Inferior parietal cortex (tissue), 1 donor: ENCODE measurements at regions not wholly inside any gene's neighbourhood (a gene's known extent, or its start where the extent isn't known, plus 50 kb on each side); places are given as distances from the start of the nearest gene placed in this dataset.

Source experiments
- DNase-seq: peaks from one replicate; pipeline ENCODE4 v3.0.0-alpha.2; 2016; ENCODE audit errors: extremely low spot score

DNA sequence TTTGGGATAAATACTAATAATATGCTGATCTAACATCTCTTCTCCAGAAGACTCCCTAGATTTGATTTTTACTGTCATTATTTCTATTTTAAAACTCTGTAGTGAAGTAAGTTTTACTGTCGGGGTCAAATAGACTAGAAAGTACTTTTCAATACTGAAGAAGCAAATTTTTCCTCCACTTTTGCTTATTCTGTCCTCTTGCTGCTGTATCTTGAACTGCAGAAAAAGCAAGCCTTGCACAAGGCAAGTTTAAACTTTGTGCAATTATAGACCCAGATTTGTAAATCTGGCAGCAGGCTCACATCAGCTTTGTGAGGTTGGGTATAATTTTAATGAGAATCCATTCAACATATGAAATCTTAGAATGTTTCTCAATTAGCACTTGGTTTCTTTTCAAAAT, 151.1 kb upstream of the ETS2 start:
- no peak for DNase-seq

DNA sequence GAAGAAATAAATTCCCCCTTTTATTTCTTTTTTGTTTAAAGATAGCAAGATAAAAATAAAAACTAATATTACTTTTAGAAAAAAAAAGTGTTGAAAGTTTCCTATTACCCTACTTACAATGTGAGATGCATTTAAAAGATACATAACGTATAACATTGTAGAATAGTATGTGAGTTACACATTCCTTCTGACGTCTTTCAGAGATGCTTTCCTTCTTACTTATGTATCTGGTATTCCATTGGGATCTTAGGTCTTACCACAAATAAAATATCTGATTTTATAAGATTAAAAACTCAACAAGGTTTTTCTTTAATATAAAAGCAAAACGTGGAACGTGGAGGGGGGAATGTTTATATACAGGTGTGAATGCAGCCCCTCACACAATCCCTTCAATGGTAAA, 147.2 kb upstream of the ETS2 start:
- DNase-seq: no peak

DNA sequence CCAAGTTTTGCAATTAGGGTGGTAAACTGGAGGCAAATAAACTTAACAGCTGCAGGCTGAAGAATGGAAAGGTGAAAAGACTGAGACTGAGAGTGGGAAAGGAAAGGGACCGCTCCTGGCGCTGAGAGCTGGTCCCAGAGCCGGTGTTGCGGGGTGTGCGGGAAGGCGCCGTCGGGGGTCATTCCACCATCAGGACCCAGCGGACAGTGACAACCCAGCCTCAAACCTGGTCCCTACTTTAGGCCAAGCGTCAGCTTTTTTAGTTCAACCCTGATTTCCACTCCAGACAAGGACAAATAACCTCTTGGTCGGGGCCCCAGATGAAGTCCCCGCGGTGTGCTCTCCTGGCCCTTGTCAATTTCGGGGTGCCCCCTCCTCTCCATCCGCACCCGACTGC, 145.8 kb upstream of the ETS2 start:
- no peak for DNase-seq

DNA sequence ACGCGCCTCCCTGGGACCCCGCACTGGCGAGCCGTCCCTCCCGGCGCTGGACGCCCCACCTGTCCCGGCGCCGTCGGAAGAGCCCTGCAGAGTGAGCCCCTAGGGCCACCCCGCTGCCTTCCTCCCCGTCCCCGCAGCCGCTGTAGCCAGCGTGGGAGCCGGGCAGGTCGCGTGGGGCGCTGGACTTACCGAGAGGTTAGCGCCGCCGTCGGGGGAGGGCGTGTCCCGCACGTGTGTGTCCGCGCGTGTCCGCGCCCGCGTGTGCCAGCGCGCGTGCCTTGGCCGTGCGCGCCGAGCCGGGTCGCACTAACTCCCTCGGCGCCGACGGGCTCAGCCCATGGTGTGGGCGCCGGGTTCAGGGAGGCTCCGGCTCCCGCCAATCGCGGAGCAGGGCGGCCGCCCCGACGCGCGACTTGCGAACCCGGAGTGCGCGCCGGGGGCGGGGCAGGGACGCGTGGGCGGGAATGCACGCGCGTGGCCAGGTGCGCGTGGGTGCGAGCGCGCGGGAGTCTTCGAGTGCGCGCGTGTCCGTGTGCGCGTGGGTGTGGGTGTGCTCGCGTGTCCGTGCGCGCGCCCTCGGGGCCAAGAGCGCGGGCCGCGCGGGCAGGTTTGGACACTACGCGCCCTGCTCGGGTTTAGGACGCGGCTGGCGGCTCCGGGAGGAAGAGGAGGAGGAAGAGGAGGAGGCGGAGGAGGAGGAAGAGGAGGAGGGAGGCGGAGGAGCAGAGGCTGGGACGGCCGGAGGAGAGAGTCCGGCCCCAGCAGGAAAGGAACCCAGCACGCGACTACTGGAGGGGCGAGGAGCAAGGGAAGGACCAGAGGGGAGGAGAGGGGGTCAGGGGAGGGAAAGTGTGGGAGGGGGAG, 145.2 kb upstream of the ETS2 start:
- no peak for DNase-seq

DNA sequence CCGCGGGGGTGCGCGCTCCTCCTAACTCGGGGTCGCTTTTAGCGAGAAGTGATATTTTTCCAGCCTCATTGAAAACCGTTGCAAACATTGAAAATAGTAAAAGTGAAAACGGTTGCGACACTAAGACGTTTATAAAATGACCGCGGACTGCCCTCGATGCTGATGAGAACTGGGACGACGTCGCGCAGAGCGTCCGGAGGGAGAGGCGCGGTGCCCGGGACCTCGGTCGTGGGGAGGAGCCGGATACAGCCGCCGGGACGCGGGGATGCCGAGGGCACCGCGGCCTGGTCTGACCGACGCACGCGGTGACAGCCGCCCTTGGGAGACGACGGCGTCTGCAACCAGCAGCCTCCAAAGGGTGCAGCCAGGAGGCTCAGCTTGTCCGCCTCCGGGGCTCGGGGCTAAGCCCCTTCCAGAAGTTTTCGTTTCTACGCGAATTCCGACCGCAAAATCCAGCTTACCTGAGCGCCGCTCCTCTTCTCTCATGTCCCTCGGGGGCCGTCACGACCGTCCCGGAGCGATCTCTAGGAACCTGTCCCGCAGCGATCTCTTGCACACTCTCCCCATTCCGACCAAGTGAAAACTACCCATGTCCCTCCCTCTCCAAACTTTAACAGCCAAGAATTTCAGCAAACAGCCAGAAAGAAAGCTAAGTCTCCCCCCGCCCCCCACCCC, 144.4 kb upstream of the ETS2 start:
- DNase-seq: no peak

DNA sequence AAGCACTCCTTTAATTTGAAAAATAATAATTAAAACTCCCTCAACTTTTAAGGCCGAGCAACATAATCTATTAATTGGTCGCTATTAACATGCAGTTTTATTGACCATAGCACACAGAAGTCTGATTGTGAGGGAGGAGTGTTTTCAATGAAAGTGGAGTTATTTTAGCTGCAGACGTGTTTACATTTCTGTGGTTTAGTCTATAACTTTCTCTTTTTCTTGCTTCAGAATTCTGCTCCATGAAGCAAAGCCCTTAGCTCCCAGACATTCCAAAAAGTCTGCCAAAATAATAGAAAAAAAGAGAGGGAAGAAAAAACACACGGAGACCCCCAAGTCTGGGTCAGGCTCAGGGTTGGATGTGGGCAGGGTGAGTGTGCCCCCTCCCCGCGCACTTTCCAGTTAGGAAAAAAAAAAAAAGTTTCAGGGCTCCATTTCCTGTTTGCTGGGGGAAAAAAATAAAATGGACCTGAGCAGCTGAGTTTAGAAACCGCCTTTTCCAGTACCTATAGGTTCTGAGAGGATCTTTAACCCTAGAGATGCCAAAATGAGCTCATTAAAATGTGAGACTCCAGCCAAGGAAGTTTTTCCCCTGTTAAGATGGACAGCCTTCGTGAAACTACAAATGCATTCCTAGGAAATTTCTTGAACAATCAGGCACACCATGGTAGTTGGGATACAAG, 143.7 kb upstream of the ETS2 start:
- no peak for DNase-seq

DNA sequence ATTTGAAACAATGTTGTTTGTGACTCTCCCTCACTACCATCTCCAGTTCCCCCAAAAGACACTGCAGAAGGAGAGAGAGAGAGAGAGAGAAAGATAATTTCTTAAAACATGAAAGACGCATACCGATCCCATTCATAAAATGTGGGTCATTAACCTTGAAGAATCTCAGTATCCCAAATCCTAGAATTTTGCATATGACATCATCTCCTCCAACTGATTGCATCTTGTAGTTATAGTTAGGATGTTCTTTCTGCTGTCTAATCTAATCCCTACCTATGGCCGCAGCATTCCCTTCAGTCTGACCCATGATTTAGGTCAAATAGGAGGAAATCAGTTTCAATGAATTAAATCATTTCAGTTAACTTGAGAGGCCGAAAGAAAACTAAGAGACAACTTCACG, 142.4 kb upstream of the ETS2 start:
- DNase-seq: no peak

DNA sequence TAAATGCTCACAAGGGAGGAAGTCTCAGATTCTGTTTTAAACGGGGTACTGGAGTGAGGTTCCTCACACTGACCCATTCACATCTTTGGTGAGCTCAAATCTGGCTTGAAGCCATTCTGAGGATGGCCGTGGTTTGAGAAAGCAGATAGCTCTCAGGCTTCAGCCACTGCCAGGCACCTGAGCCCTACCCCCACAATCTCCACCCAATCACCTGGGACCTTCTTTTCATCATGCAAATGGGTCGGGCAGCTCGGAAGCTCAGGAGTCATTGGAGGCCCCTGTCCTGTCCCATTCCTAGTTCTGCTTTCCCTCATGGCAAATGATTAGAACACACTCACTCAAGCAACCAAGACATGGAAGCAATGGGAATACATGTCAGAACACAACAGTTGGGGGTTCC, 141.4 kb upstream of the ETS2 start:
- DNase-seq: no peak

DNA sequence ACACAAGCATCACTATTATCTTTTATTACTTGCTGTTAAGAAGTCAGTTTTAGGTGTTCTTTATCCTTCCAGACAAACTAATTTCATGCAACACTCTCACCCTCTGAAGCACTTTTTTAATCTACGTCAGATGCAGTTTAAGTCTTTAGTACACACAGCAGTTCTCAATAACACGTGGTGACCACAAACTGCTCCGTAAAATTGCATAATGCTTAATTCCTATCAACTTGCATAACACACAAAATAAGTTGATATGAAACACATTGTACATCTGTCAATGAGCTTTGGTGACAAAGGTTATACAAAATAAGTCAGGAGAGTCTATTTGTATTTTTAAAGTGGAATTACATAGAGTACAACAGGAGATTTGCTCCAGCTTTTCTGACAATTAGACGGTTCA, 140.9 kb upstream of the ETS2 start:
- DNase-seq: no peak

DNA sequence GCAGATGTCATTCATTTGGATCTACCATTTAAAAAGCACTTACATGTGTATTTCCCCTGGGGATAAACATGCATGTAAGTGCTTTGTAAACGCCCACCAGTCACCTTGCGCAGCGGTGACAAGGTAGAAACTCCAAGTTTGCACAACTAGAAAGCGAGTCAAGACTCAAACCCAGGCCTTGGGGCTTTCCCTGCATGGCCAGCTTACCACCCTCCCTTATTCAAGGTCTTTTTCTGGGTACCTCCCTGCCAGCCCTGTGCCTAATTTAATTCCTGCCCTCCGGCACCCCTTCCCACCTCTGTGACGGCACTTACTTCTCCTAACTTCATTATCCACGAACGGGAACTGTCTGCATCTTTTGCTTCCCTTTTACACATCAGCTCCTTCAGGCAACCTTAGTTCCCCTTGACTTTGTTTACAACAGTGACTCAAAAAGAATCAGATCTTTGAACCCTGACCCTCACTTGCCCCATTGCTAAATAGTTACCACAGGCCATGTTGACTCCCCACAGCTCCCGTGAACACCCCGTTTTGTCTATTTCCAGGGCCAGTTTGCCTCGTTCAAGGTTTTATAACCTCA, 138.3 kb upstream of the ETS2 start:
- no peak for DNase-seq

DNA sequence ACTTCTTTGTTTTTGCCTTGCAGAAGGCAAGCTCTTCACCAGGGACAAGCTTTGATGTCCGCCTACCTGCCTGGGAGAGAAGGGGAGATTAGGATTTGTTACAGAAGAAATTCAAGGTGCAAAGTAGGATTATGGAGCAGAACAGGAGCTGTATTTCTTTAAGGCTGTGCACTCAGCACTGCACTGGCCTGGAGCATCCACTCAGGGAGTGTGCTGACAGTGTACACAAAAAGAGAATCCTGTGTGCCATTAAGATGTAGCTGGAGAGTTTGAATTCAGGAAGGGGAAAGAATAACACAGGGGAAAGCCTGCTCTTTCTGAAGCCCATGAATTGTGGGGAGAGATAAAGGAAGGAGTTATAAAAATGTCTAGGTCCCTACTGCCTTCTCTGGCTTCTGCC, 137.7 kb upstream of the ETS2 start:
- no peak for DNase-seq

DNA sequence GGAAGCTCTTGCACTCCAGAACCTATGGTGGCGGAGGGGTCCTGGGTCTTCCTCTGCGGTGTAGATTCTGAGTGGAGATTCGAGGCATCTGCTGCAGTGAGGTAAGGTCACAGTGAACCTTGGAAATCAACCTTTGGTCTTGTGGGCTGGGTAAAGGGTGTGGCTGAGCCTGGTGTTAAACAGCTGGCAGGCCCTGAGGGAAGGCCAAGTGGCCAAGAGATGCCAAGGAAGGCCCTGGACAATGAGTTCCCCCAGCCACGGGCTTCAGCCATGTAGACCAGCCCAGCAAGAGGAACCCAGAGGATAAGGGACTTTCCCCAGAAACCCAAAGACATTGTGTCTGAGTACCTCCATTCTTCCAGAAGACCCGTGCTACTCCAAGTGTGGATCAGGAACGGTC, 137.2 kb upstream of the ETS2 start:
- DNase-seq: no peak

DNA sequence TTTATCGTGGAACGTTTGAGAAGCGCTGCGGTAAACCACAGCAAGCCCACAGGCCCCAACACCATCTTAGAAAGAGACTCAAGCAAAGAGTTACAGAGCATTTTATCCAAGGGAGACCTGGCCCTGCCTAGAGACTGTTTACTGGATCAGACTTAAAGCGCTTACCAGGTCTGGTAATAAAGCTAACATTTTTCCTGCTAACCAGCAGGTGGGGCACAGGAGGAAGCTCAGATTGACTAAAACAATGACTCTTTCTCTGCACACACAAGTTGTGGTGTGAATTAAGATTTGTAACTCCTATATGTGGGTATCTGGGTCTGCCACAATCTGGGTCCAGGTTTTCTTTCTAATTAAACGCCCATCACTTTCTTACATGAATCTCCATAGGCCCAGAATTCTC, 136.5 kb upstream of the ETS2 start:
- DNase-seq: no peak

DNA sequence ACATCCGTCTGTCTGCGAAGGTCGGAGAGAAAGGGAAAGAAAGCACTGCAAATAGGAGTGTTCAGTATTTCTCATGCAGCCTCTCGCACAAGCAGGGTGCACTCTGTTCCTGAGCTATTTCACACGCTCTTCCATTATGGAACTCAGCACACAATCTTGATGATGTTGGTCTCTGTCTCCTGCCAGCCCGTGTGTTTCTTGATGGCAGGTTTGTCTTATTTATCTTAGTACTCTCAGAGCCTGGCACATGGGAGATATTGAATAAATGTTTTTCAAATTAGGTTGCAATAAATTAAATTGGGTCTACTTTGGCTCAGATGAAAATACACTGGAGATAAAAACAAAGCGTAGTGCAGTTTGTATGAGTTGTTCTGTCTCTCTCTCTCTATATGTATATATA, 134.9 kb upstream of the ETS2 start:
- DNase-seq: no peak

DNA sequence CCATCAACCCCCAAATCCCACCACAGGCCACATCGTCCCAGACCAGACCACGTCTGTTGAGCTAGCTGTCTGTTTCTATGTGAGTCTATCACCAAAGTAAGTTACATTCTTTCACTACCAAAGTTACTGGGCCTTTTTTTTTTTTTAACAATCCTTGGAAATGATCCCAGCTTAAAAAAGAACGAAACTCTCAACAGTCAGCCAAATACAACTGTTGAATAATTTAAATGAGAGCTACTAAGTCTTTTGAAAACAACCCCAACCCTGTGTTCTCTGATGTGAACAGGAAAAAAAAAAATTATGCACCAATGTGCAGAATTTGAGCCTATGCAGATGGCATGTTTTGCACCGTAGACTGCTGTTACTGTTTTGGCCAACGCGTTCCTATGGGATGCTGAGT, 134.0 kb upstream of the ETS2 start:
- no peak for DNase-seq

DNA sequence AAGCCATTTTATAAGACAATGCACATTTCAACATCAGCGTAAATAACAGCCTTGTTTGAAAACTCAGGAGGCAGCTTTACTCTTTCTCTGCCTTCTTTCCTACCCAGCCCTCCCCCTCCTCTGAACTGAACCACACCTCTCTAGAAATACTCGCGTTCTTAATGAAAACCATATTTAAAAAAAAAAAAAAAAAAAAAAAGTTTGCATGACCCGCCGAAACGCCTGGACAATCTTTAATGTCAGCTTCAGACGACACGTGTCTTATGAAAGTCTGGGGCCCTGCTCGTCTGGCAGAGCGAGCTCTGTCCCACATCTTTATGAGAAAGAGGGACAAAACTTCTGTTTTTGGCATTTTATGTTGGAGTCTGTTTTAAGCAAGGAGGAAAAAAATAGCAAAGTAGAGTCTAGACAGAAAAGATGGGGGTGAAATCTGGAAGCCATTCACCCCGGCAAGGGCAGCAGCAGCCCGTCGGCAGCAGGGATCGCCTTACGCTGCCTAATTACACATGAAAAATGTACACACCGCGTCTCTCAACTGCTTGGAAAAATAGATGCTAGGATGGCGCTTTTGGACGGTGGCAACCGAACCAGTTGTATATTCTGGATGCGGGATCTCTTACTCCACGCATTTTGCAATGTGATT, 130.4 kb upstream of the ETS2 start:
- no peak for DNase-seq

DNA sequence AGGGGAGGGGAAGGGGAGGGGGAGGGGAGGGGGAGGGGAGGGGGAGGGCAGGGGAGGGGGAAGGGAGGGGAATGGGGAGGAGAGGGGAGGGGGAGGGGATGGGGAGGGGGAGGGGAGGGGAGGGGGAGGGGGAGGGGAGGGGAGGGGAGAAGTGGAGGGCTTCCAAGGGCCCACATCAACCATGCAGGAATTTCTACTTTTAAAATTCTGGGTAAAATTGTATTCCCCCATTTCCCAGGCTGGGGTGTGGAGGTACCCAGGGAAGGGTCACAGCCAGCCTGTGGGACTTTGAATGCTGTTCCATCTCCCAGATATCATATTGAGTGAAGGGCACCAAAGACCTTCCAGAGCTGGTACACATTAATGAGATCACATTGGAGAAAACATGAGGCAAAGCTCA, 126.9 kb upstream of the ETS2 start:
- DNase-seq: no peak

DNA sequence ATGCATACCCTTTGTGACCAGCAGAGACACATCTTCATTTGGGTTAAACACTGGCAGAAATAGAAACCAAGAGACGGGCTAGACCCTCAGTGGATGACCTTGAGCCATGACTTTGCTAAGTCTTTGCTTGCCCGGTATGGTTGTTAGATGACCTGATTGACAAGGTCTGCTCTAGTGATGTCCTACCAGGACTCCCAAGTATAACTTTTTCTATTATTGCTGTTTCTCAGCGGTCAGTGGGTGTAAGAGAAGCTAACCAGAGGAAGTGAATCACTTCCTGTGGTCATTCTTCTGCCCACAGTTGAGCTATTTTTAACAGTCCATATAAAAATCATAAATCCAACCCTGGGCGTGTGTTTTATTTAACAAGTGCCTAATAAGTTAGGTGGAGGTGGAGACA, 126.2 kb upstream of the ETS2 start:
- DNase-seq: no peak

DNA sequence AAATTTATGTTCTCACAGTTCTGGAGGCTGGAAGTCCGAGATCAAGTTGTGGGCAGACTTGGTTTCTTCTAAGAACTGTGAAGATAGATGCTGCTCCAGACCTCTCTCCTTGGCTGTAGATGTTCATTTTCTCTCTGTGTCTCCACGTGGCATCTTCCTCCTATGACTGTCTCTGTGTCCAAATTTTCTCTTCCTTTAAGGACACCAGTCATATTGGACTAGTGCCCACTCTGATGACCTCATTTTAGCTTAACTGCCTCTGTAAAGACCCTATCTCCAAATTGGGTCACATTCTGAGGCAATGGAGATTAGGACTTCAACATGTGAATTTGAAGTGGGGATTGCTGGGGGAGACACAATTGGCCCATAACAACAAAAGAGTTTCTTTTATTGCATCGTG, 125.3 kb upstream of the ETS2 start:
- DNase-seq: no peak

DNA sequence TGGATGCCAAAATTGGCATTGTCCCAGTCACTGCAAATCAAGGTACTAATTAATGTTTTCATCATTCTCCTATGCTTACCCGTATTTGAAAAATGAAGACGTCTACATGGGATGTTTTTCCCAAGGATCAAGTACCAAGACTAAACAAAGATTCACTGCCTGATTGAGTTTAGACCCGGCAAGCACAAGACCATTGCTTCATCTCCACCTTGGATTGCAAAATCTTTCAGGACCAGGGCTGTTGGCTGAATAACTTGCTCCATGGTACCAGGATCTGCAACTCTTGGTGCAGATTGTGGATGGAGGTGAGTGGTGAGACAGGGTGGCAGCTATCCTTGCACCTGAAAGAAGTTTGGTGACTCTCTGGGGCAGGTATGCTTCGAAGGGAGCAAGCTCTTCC, 122.5 kb upstream of the ETS2 start:
- no peak for DNase-seq

DNA sequence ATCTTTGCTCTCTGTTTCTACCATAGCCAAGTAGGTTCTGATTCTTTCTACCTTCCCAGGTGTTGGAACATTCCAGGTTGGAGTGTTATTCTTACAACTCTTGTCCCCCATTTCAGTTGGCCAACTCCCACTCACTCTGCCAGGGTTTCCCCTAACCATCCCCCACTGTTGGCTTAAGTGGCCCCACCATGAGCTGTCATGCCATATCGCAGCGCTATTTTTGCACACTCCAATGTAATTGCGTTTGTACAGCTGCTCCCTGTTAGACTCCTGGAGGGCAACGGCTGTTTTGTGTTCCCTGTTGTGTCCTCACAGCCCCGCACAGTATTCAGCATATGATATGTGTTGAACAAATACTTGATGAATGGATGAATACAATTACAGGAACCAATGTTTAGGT, 117.7 kb upstream of the ETS2 start:
- DNase-seq: no peak

DNA sequence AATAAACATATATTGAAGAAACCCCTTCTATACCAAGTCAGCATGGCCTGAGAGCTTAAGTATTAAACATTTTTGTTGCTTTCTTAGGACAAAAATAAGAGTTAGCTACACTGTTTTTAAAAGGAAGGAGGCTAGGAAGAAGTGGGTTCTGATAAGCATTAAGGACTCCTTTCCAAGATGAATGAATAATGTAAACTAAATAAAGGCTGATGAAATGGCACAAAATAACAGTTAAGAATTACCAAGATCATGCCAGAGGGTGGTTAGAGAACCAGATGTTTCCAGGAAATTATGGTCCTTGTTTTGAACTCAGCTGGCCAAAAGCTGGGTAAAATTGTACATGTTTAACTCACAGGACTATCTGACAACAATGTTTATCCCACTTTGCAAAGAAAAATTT, 114.1 kb upstream of the ETS2 start:
- DNase-seq: no peak
